DOHH2 (cell line): ENCODE measurements at regions not wholly inside any gene's neighbourhood (a gene's known extent, or its start where the extent isn't known, plus 50 kb on each side); places are given as distances from the start of the nearest gene placed in this dataset.

Experiments
- H3F3A ChIP-seq: fragments of 200-600 bp; sonication (generic), shearing (Covaris generic); 2 replicates; pipeline ENCODE4 v1.6.0; 2016; ENCODE audit warnings: antibody characterized with exemption, mild to moderate bottlenecking; ENCODE audit not compliant: control insufficient read depth, insufficient read depth
- H3K27ac ChIP-seq: fragments of 200-600 bp; sonication (generic); 2 replicates; pipeline ENCODE4 v1.5.1; 2014; ENCODE audit warnings: low read depth, mild to moderate bottlenecking, low read length, moderate library complexity
- H3K27me3 ChIP-seq: fragments of 200-600 bp; sonication (generic); 2 replicates; pipeline ENCODE4 v1.6.1; 2014; ENCODE audit warnings: mild to moderate bottlenecking, low read length, mixed read lengths; ENCODE audit not compliant: control insufficient read depth
- H3K36me3 ChIP-seq: fragments of 200-600 bp; sonication (generic); 2 replicates; pipeline ENCODE4 v1.6.1; 2014; ENCODE audit warnings: mild to moderate bottlenecking, low read length, moderate library complexity, mixed read lengths; ENCODE audit not compliant: control insufficient read depth
- H3K4me1 ChIP-seq: fragments of 200-600 bp; sonication (generic); 2 replicates; pipeline ENCODE4 v1.6.1; 2014; ENCODE audit warnings: mild to moderate bottlenecking, low read length, mixed read lengths; ENCODE audit not compliant: control insufficient read depth
- H3K4me2 ChIP-seq: fragments of 200-600 bp; sonication (generic); 2 replicates; pipeline ENCODE4 v1.6.0; 2014; ENCODE audit warnings: mild to moderate bottlenecking, low read length, moderate library complexity
- H3K4me3 ChIP-seq: fragments of 200-600 bp; sonication (generic); 2 replicates; pipeline ENCODE4 v1.5.1; 2014; ENCODE audit warnings: mild to moderate bottlenecking, low read length, mixed read lengths
- H3K79me2 ChIP-seq: fragments of 200-600 bp; sonication (generic); 2 replicates; pipeline ENCODE4 v1.6.1; 2014; ENCODE audit warnings: mild to moderate bottlenecking, low read length, mixed read lengths; ENCODE audit not compliant: control insufficient read depth
- H3K9me2 ChIP-seq: fragments of 200-600 bp; sonication (generic); replicated peaks from 2 replicates; pipeline ENCODE4 v1.6.1; 2014; ENCODE audit warnings: mild to moderate bottlenecking, low read length, mixed read lengths; ENCODE audit not compliant: control insufficient read depth
- H3K9me3 ChIP-seq: fragments of 200-600 bp; sonication (generic); 2 replicates; pipeline ENCODE4 v1.6.1; 2014; ENCODE audit warnings: antibody characterized with exemption, low read length, mixed read lengths; ENCODE audit not compliant: control insufficient read depth, insufficient read depth
- H4K20me1 ChIP-seq: fragments of 200-600 bp; sonication (generic); 2 replicates; pipeline ENCODE4 v1.6.0; 2014; ENCODE audit warnings: low read depth, mild to moderate bottlenecking, antibody characterized with exemption, low read length, moderate library complexity; ENCODE audit not compliant: control insufficient read depth, insufficient read depth
- EZH2phosphoT487 ChIP-seq: fragments of 200-600 bp; sonication (generic); IDR thresholded peaks from 2 replicates; pipeline ENCODE4 v1.6.1; 2017; ENCODE audit warnings: borderline replicate concordance, mild to moderate bottlenecking, antibody characterized with exemption, low read length, moderate library complexity, mixed read lengths
- TF ChIP-seq, protein P1 (sequence below): fragments of 200-600 bp; sonication (generic); IDR thresholded peaks from one replicate; pipeline ENCODE4 v1.5.1; 2014; ENCODE audit warnings: antibody characterized with exemption, mild to moderate bottlenecking, low read depth, low read length; ENCODE audit not compliant: poor library complexity, severe bottlenecking

DNA sequence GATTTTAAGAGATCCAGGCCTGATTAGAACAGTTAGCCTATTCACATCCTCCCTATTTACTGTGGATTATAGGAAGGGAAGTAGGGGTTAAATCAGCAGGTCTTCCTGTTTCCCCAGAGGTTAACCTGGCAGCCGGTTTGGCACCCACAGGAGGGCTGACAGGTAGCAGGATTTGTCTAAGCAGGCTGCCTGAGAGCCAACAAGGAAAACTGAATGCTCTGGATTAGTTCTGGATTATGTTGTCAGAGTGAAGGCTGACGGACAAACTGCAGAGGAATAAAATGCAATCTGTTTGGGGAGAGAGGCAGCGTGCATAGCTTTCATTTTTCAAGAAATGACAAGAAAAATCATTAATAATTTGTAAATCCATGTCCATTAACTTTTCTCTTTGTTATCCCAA, 397.1 kb upstream of the FAM241A start:
- Histone ChIP-seq H3K9me2 (no peaks in the 10 kb centered on the region), H3K4me2 (no peak overlapping the region), H4K20me1 (no peaks in the 10 kb centered on the region), H3K4me3 (no peak overlapping the region), H3K79me2 (no peaks in the 10 kb centered on the region), H3F3A (no peaks in the 10 kb centered on the region), H3K9me3 (no peaks in the 10 kb centered on the region), H3K36me3 (no peaks in the 10 kb centered on the region), H3K4me1 (no peaks in the 10 kb centered on the region), H3K27me3 (0 out of 2 replicates have a peak, but pooled peaks cover 3% of the 10 kb centered on the region), H3K27ac (no peak overlapping the region)
- TF ChIP-seq EZH2phosphoT487 = no peak
- TF ChIP-seq, protein P1, sequence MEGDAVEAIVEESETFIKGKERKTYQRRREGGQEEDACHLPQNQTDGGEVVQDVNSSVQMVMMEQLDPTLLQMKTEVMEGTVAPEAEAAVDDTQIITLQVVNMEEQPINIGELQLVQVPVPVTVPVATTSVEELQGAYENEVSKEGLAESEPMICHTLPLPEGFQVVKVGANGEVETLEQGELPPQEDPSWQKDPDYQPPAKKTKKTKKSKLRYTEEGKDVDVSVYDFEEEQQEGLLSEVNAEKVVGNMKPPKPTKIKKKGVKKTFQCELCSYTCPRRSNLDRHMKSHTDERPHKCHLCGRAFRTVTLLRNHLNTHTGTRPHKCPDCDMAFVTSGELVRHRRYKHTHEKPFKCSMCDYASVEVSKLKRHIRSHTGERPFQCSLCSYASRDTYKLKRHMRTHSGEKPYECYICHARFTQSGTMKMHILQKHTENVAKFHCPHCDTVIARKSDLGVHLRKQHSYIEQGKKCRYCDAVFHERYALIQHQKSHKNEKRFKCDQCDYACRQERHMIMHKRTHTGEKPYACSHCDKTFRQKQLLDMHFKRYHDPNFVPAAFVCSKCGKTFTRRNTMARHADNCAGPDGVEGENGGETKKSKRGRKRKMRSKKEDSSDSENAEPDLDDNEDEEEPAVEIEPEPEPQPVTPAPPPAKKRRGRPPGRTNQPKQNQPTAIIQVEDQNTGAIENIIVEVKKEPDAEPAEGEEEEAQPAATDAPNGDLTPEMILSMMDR = no peak

DNA sequence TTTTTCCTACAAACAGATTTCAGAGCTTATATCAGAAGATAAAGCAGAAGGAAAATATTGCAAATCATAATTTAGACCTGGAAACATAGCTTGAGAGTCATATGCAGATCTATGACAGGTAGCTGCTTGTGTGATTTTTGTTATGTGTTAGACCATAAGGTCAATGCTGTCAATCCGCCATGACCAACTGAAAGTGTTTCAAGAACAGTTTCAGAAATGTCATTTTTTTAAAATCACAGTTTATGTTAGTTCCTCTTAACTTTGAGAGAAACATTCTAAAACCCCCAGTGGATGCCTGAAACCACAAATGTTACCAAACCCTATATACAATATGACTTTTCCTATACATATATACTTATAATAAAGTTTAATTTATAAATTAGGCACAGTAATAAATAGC, 391.3 kb upstream of the FAM241A start:
- Histone ChIP-seq H3K9me3 (no peaks in the 10 kb centered on the region), H3K4me3 (no peak overlapping the region), H4K20me1 (no peaks in the 10 kb centered on the region), H3K27me3 (no peaks in the 10 kb centered on the region), H3K4me1 (no peaks in the 10 kb centered on the region), H3K36me3 (no peaks in the 10 kb centered on the region), H3K27ac (no peak overlapping the region), H3K79me2 (no peaks in the 10 kb centered on the region), H3F3A (no peaks in the 10 kb centered on the region), H3K4me2 (no peak overlapping the region), H3K9me2 (no peaks in the 10 kb centered on the region)
- TF ChIP-seq, protein P1 = no peak
- TF ChIP-seq EZH2phosphoT487 = no peak

DNA sequence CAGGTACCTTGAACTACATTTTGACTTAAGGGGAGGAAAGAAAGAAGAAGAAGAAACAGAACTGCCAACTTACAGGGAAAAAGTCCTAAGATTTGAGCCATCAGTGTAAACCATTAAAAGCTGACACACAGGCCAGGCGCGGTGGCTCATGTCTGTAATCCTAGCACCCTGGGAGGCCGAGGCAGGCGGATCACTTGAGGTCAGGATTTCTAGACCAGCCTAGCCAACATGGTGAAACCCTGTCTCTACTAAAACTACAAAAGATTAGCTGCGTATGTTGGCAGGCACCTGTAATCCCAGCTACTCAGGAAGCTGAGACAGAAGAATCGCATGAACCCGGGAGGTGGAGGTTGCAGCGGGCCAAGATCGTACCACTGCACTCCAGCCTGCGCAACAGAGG, 389.7 kb upstream of the FAM241A start:
- Histone ChIP-seq H3K9me3 (no peaks in the 10 kb centered on the region), H3K4me3 (no peak overlapping the region), H3F3A (no peaks in the 10 kb centered on the region), H3K27me3 (no peaks in the 10 kb centered on the region), H3K79me2 (no peaks in the 10 kb centered on the region), H3K27ac (no peak overlapping the region), H3K4me2 (no peak overlapping the region), H3K9me2 (no peaks in the 10 kb centered on the region), H3K4me1 (no peaks in the 10 kb centered on the region), H4K20me1 (no peaks in the 10 kb centered on the region), H3K36me3 (no peaks in the 10 kb centered on the region)
- TF ChIP-seq EZH2phosphoT487 = no peak
- TF ChIP-seq, protein P1 = no peak

DNA sequence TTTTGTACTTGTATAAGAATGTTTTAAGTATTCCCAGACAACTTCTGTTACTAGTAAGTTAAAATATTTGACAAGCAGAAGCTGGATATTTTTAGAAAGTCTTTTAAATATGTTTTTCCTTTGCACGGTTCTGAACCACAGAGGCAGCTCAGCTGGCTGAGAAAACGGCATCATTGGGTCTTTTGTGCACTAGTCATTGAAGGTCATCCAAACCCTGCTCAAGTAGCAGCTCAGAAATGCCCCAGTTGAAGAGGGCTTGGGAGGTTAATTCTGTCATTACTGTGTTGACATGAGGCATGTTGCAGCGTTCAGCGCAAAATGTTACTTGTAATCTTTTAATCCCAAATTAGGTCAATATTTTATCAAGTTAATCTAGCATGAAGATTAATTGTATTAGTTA, 383.7 kb upstream of the FAM241A start:
- H3K9me2 ChIP-seq = no peaks in the 10 kb centered on the region
- H3K27me3 ChIP-seq = no peaks in the 10 kb centered on the region
- no peaks in the 10 kb centered on the region for H3K36me3 ChIP-seq
- H3K9me3 ChIP-seq = no peaks in the 10 kb centered on the region
- H3K4me1 ChIP-seq = no peaks in the 10 kb centered on the region
- no peaks in the 10 kb centered on the region for H3F3A ChIP-seq
- H4K20me1 ChIP-seq = no peaks in the 10 kb centered on the region
- H3K79me2 ChIP-seq = no peaks in the 10 kb centered on the region
- H3K4me3 ChIP-seq = no peak overlapping the region
- TF ChIP-seq EZH2phosphoT487 = no peak
- TF ChIP-seq, protein P1 = no peak
- H3K4me2 ChIP-seq = no peak overlapping the region
- H3K27ac ChIP-seq = no peak overlapping the region
